Astrocyte of the spinal cord (primary cell): ENCODE measurements at regions not wholly inside any gene's neighbourhood (a gene's known extent, or its start where the extent isn't known, plus 50 kb on each side); places are given as distances from the start of the nearest gene placed in this dataset.

Experiments used
- DNase-seq: peaks from one replicate; pipeline ENCODE4 v3.0.0; 2011; ENCODE audit warnings: low read depth, low spot score
- H3K4me3 ChIP-seq: 2 replicates; pipeline ENCODE4 v1.5.1; 2011; ENCODE audit warnings: low read depth, mild to moderate bottlenecking, low read length, moderate library complexity
- in situ Hi-C: cut with HindIII; loops from 2 replicates; pipeline ENCODE4 v1.10.0; 2017; ENCODE audit warnings: low sequenced_read_pairs
- TF ChIP-seq, protein P1 (sequence below): IDR thresholded peaks from 2 replicates; pipeline ENCODE4 v1.5.1; 2012; ENCODE audit warnings: low read depth, mild to moderate bottlenecking, low read length, inconsistent platforms

GRCh38 chr3:67898916-67899315 is 244.5 kb upstream of the SUCLG2 start:
- TF ChIP-seq, protein P1, sequence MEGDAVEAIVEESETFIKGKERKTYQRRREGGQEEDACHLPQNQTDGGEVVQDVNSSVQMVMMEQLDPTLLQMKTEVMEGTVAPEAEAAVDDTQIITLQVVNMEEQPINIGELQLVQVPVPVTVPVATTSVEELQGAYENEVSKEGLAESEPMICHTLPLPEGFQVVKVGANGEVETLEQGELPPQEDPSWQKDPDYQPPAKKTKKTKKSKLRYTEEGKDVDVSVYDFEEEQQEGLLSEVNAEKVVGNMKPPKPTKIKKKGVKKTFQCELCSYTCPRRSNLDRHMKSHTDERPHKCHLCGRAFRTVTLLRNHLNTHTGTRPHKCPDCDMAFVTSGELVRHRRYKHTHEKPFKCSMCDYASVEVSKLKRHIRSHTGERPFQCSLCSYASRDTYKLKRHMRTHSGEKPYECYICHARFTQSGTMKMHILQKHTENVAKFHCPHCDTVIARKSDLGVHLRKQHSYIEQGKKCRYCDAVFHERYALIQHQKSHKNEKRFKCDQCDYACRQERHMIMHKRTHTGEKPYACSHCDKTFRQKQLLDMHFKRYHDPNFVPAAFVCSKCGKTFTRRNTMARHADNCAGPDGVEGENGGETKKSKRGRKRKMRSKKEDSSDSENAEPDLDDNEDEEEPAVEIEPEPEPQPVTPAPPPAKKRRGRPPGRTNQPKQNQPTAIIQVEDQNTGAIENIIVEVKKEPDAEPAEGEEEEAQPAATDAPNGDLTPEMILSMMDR: no peak
- in situ Hi-C loops: no loop called here
- H3K4me3 ChIP-seq: no peak overlapping the region
- no peak for DNase-seq

DNA sequence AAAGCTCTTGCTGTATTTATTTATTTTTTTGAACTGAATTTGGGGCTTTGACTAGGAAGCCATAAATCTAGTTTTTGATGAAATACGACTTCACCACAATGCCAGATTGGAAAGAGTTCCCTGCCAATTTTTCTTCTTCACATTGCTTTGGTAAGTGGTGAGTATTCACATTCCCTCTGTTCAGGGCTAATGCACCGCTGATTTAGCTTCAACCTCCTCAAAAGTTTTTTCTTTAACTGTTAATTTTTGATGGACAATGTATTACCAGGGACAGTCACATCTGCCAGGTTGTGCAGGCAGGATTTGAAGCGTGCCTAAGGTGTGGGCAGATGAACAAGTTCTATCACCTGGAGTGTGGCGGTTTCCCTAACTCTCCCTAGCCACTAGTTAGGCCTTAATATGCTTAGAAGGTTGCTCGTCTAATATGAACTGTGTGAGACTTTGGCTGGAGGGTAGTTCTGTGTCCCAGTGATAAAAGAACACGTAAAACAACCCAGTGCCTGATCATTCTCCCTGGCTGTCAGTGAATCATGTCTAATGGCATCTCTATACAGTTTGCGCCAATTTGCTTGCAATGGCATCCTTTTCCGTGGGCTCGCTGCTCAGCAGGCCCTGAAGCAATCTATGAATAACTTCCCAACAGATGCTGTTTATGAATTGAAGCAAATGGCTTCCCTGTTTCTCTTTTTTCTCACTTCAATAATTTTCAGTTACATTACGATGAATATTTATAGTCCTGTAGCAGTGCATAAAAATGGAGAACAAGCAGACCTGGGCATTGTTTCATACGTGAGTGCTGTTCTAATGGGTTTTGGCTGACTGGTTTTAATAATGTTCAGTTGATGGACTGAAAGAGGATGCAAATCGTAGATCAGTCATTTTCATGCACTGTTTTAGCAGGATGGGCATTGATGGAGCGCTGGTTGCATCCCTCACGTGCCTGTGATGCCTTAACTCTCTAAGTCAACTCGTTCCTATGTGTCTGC is 243.2 kb upstream of the SUCLG2 start:
- TF ChIP-seq, protein P1: no peak
- no peak for DNase-seq
- no peak overlapping the region for H3K4me3 ChIP-seq
- in situ Hi-C loops: no loop called here

DNA sequence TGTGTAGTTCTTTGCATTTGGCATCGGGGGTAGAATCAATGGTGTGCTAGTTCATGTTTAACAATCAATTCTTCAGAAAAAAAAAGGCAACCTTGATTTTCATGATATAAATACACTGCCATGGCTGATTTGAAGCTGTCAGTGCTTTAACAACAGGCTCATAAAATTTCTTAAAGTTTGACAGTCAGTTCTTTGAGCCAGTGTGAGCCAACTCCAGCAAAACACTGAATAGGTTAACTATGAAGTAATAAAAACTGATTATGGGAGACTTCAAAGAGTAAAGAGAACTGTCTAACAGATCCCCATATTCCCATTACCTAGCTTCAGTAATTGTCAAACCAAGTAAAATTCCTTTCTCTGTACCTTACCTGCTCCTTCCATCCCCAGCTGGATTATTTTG is 241.7 kb upstream of the SUCLG2 start:
- in situ Hi-C loops: no loop called here
- no peak overlapping the region for H3K4me3 ChIP-seq
- TF ChIP-seq, protein P1: no peak
- no peak for DNase-seq

DNA sequence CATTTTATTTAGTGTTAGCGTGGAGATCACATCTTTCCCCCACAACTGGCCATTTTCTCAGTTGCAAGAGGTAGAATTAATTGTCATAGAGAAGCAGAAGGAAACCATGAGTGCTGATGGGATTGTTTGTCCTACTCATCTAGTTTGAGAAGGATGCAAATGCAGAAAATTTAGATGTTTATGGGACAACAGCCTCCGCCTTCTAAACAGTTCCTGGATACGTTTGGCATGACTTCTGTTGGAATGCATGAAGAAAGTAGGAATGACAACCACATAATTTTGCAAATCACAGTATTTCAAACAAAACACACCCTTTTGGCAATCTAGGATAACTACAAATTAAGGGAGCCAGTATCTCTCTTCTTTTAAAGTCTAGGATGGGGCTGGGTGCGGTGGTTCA is 240.1 kb upstream of the SUCLG2 start:
- TF ChIP-seq, protein P1: no peak
- H3K4me3 ChIP-seq: no peak overlapping the region
- no peak for DNase-seq
- in situ Hi-C loops: no loop called here

DNA sequence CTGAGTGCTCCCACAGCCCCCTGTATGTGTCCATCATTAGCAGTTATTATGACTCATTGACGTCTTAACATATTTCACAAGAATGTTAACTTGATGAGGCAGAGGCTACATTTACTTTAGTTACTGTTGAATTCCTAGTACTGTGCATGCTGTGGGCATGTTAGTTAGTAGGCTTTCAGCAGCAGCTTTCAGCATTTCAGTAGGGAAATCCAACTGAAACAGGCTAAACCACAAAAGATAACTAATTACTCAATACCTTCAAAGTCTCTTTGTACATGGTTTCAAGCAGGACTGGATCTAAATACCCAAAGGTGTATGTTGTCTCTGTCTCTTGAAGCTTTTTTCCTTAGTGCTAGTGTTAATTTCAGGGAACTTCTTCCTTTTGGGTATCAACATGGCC is 229.9 kb upstream of the SUCLG2 start:
- no peak for DNase-seq
- no peak overlapping the region for H3K4me3 ChIP-seq
- TF ChIP-seq, protein P1: no peak
- in situ Hi-C loops: no loop called here

DNA sequence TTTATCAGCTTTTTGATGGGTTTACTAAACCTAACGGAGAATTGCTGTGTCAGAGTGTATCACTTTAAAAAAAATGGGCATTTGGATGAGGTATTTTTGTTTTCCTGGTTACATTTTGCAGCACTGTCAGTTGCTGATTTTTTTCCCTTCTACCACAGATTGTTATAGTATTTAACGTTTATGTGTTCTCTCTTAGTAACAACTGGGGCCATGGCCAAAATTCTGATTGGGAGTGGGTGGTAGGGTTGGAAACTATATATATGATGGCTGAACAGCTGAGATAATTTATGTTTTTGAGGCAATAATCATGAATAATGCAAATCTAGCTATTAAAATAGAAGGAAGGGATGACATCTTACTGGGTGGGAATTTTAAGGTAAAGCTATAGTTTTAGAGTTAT is 229.4 kb upstream of the SUCLG2 start:
- no peak overlapping the region for H3K4me3 ChIP-seq
- in situ Hi-C loops: no loop called here
- DNase-seq: no peak
- TF ChIP-seq, protein P1: no peak
